Activated CD8-positive, alpha-beta memory T cell treated with anti-CD3 and anti-CD28 coated beads, Interleukin-2, amount 50 U/mL, for 1 hour (primary cell): ENCODE measurements at regions not wholly inside any gene's neighbourhood (a gene's known extent, or its start where the extent isn't known, plus 50 kb on each side); places are given as distances from the start of the nearest gene placed in this dataset.
"Not testable (repeated sequence)": the region's sequence is repeated elsewhere in the genome, so short reads cannot be mapped to it uniquely, and the experiment has no call there.

Experiments used
- DNase-seq: peaks from one replicate; pipeline ENCODE4 v3.0.0-alpha.2; 2020; ENCODE audit errors: extremely low read depth

GRCh38 chr9:85487872-85488271, 253.9 kb downstream of the AGTPBP1 start:
- no peak for DNase-seq

GRCh38 chr9:85484235-85484634, 257.5 kb downstream of the AGTPBP1 start:
- no peak for DNase-seq

GRCh38 chr9:85483208-85483607, 258.5 kb downstream of the AGTPBP1 start:
- DNase-seq: no peak

- no peak for DNase-seq
These were observed 262.4 kb downstream of the AGTPBP1 start for GRCh38 chr9:85479305-85479704.

- no peak for DNase-seq
These were observed 262.9 kb downstream of the AGTPBP1 start for GRCh38 chr9:85478847-85479246.

- DNase-seq: not testable (repeated sequence)
These were observed 266.9 kb downstream of the AGTPBP1 start for GRCh38 chr9:85474896-85475295.

GRCh38 chr9:85471791-85472190, 270.0 kb downstream of the AGTPBP1 start:
- DNase-seq: no peak

GRCh38 chr9:85469041-85469440, 272.7 kb downstream of the AGTPBP1 start:
- DNase-seq: no peak

- DNase-seq: no peak
These were observed 274.9 kb downstream of the AGTPBP1 start for GRCh38 chr9:85466834-85467233.

GRCh38 chr9:85458114-85458864, 283.5 kb downstream of the AGTPBP1 start:
- not testable (repeated sequence) for DNase-seq

- DNase-seq: no peak
These were observed 287.9 kb downstream of the AGTPBP1 start for GRCh38 chr9:85453850-85454249.

GRCh38 chr9:85452841-85453240, 288.9 kb downstream of the AGTPBP1 start:
- no peak for DNase-seq

GRCh38 chr9:85451680-85452079, 290.1 kb downstream of the AGTPBP1 start:
- no peak for DNase-seq

GRCh38 chr9:85445887-85446286, 295.9 kb downstream of the AGTPBP1 start:
- no peak for DNase-seq

- no peak for DNase-seq
These were observed 297.5 kb downstream of the AGTPBP1 start for GRCh38 chr9:85444243-85444642.

GRCh38 chr9:85443190-85443598, 298.6 kb downstream of the AGTPBP1 start:
- DNase-seq: no peak

- no peak for DNase-seq
These were observed 302.0 kb downstream of the AGTPBP1 start for GRCh38 chr9:85439791-85440190.

- not testable (repeated sequence) for DNase-seq
These were observed 307.8 kb downstream of the AGTPBP1 start for GRCh38 chr9:85433956-85434355.

GRCh38 chr9:85433551-85433950, 308.2 kb downstream of the AGTPBP1 start:
- DNase-seq: not testable (repeated sequence)

GRCh38 chr9:85433046-85433445, 308.7 kb downstream of the AGTPBP1 start:
- DNase-seq: no peak

GRCh38 chr9:85432599-85432998, 309.2 kb downstream of the AGTPBP1 start:
- no peak for DNase-seq

- no peak for DNase-seq
These were observed 310.2 kb downstream of the AGTPBP1 start for GRCh38 chr9:85431339-85432102.

- DNase-seq: no peak
These were observed 311.0 kb downstream of the AGTPBP1 start for GRCh38 chr9:85430659-85431338.
